ENCODE measurements at regions not wholly inside any gene's neighbourhood (a gene's known extent, or its start where the extent isn't known, plus 50 kb on each side); places are given as distances from the start of the nearest gene placed in this dataset.
A peak's percentile ranks its signal among the peaks of the same experiment; 100 is the strongest.

GRCh38 chr11:27908621-27909020, 199.3 kb downstream of the KIF18A start:
- no peak overlapping the region for H3K4me3 ChIP-seq (ENCODE audit: low read depth, low read length)
- no peak overlapping the region for H3K18ac ChIP-seq (ENCODE audit: low read length)
- no peaks in the 10 kb centered on the region for H3K27me3 ChIP-seq (ENCODE audit: insufficient read depth, low read length)
- peak overlapping the region; percentile 7 for H3K9ac ChIP-seq (ENCODE audit: low read length)
- no peak overlapping the region for H3K27ac ChIP-seq (ENCODE audit: low read depth, low read length)
- H2BK5ac ChIP-seq (ENCODE audit: low read depth, low read length, poor library complexity), result no peak overlapping the region
- no peak for DNase-seq
- H4K91ac ChIP-seq (ENCODE audit: low read depth, low read length), result no peak overlapping the region
- H3K4ac ChIP-seq (ENCODE audit: low read depth, low read length), result no peak overlapping the region
- H3K23ac ChIP-seq (ENCODE audit: low read length), result peak overlapping the region; percentile 90
- no peaks in the 10 kb centered on the region for H3K4me1 ChIP-seq (ENCODE audit: control insufficient read depth in 1 of 2, insufficient read depth in 2 of 2, low read length in 2 of 2)
- no peak overlapping the region for H4K8ac ChIP-seq (ENCODE audit: low read depth, low read length)
- H3K79me1 ChIP-seq (ENCODE audit: low read length), result no peaks in the 10 kb centered on the region
- H2BK120ac ChIP-seq (ENCODE audit: insufficient read depth, low read length, poor library complexity), result no peak overlapping the region
- no peak overlapping the region for H2AFZ ChIP-seq (ENCODE audit: insufficient read depth, low read length, poor library complexity)
- H3K79me2 ChIP-seq (ENCODE audit: control insufficient read depth, insufficient read depth, low read length, poor library complexity), result no peaks in the 10 kb centered on the region
- no peak overlapping the region for H2BK12ac ChIP-seq (ENCODE audit: low read length)
- no peak overlapping the region for H3K14ac ChIP-seq (ENCODE audit: low read length)
- no peak overlapping the region for H3K4me2 ChIP-seq (ENCODE audit: low read length)
- WGBS (ENCODE audit: extremely low coverage, insufficient coverage, insufficient read length), result no CpG with 5 or more reads among the region's 3 CpGs
- no peaks in the 10 kb centered on the region for H3K9me3 ChIP-seq (ENCODE audit: insufficient read depth, low read depth, low read length)
- H2AK5ac ChIP-seq (ENCODE audit: low read length), result no peak overlapping the region
- no peaks in the 10 kb centered on the region for H3K36me3 ChIP-seq (ENCODE audit: control insufficient read depth in 1 of 2, insufficient read depth in 2 of 2, low read length in 2 of 2)
- H4K12ac ChIP-seq (ENCODE audit: low read depth, low read length), result no peak overlapping the region

- no peak overlapping the region for H2BK5ac ChIP-seq (ENCODE audit: low read depth, low read length, poor library complexity)
- H3K23ac ChIP-seq (ENCODE audit: low read length), result no peak overlapping the region
- no peak overlapping the region for H3K27ac ChIP-seq (ENCODE audit: low read depth, low read length)
- no peaks in the 10 kb centered on the region for H3K36me3 ChIP-seq (ENCODE audit: control insufficient read depth in 1 of 2, insufficient read depth in 2 of 2, low read length in 2 of 2)
- H2AK5ac ChIP-seq (ENCODE audit: low read length), result no peak overlapping the region
- no peaks in the 10 kb centered on the region for H3K27me3 ChIP-seq (ENCODE audit: insufficient read depth, low read length)
- DNase-seq, result no peak
- no peaks in the 10 kb centered on the region for H3K79me1 ChIP-seq (ENCODE audit: low read length)
- no peak overlapping the region for H3K18ac ChIP-seq (ENCODE audit: low read length)
- no peak overlapping the region for H3K9ac ChIP-seq (ENCODE audit: low read length)
- H4K8ac ChIP-seq (ENCODE audit: low read depth, low read length), result no peak overlapping the region
- H3K4ac ChIP-seq (ENCODE audit: low read depth, low read length), result no peak overlapping the region
- no peak overlapping the region for H3K14ac ChIP-seq (ENCODE audit: low read length)
- no peak overlapping the region for H2BK120ac ChIP-seq (ENCODE audit: insufficient read depth, low read length, poor library complexity)
- no peak overlapping the region for H2AFZ ChIP-seq (ENCODE audit: insufficient read depth, low read length, poor library complexity)
- no peak overlapping the region for H4K12ac ChIP-seq (ENCODE audit: low read depth, low read length)
- no peak overlapping the region for H3K4me3 ChIP-seq (ENCODE audit: low read depth, low read length)
- no peak overlapping the region for H4K91ac ChIP-seq (ENCODE audit: low read depth, low read length)
- H3K4me2 ChIP-seq (ENCODE audit: low read length), result no peak overlapping the region
- H3K79me2 ChIP-seq (ENCODE audit: control insufficient read depth, insufficient read depth, low read length, poor library complexity), result no peaks in the 10 kb centered on the region
- WGBS (ENCODE audit: extremely low coverage, insufficient coverage, insufficient read length), result no CpG with 5 or more reads among the region's 2 CpGs
- H3K9me3 ChIP-seq (ENCODE audit: insufficient read depth, low read depth, low read length), result no peaks in the 10 kb centered on the region
- H3K4me1 ChIP-seq (ENCODE audit: control insufficient read depth in 1 of 2, insufficient read depth in 2 of 2, low read length in 2 of 2), result no peaks in the 10 kb centered on the region
- H2BK12ac ChIP-seq (ENCODE audit: low read length), result no peak overlapping the region
Observed at GRCh38 chr11:27907530-27907929, 200.4 kb downstream of the KIF18A start.

- H3K27me3 ChIP-seq (ENCODE audit: insufficient read depth, low read length), result no peaks in the 10 kb centered on the region
- H3K27ac ChIP-seq (ENCODE audit: low read depth, low read length), result no peak overlapping the region
- no peak overlapping the region for H3K4me2 ChIP-seq (ENCODE audit: low read length)
- no peak overlapping the region for H2BK5ac ChIP-seq (ENCODE audit: low read depth, low read length, poor library complexity)
- no peak overlapping the region for H4K12ac ChIP-seq (ENCODE audit: low read depth, low read length)
- no peak for DNase-seq
- H3K14ac ChIP-seq (ENCODE audit: low read length), result no peak overlapping the region
- H3K9me3 ChIP-seq (ENCODE audit: insufficient read depth, low read depth, low read length), result no peaks in the 10 kb centered on the region
- H2BK12ac ChIP-seq (ENCODE audit: low read length), result no peak overlapping the region
- no peak overlapping the region for H4K8ac ChIP-seq (ENCODE audit: low read depth, low read length)
- H3K4ac ChIP-seq (ENCODE audit: low read depth, low read length), result no peak overlapping the region
- H2AK5ac ChIP-seq (ENCODE audit: low read length), result no peak overlapping the region
- H3K79me2 ChIP-seq (ENCODE audit: control insufficient read depth, insufficient read depth, low read length, poor library complexity), result no peaks in the 10 kb centered on the region
- H3K36me3 ChIP-seq (ENCODE audit: control insufficient read depth in 1 of 2, insufficient read depth in 2 of 2, low read length in 2 of 2), result no peaks in the 10 kb centered on the region
- H3K18ac ChIP-seq (ENCODE audit: low read length), result no peak overlapping the region
- H3K4me1 ChIP-seq (ENCODE audit: control insufficient read depth in 1 of 2, insufficient read depth in 2 of 2, low read length in 2 of 2), result no peaks in the 10 kb centered on the region
- no peak overlapping the region for H3K9ac ChIP-seq (ENCODE audit: low read length)
- H2BK120ac ChIP-seq (ENCODE audit: insufficient read depth, low read length, poor library complexity), result no peak overlapping the region
- H3K79me1 ChIP-seq (ENCODE audit: low read length), result no peaks in the 10 kb centered on the region
- no peak overlapping the region for H4K91ac ChIP-seq (ENCODE audit: low read depth, low read length)
- no peak overlapping the region for H2AFZ ChIP-seq (ENCODE audit: insufficient read depth, low read length, poor library complexity)
- H3K4me3 ChIP-seq (ENCODE audit: low read depth, low read length), result no peak overlapping the region
- WGBS (ENCODE audit: extremely low coverage, insufficient coverage, insufficient read length), result no CpG with 5 or more reads among the region's 2 CpGs
- H3K23ac ChIP-seq (ENCODE audit: low read length), result no peak overlapping the region
Observed at GRCh38 chr11:27907091-27907490, 200.9 kb downstream of the KIF18A start.

GRCh38 chr11:27904358-27905055, 203.4 kb downstream of the KIF18A start:
- no peak for DNase-seq
- no peaks in the 10 kb centered on the region for H3K79me1 ChIP-seq (ENCODE audit: low read length)
- no peak overlapping the region for H2AK5ac ChIP-seq (ENCODE audit: low read length)
- H4K8ac ChIP-seq (ENCODE audit: low read depth, low read length), result no peak overlapping the region
- no peak overlapping the region for H2BK5ac ChIP-seq (ENCODE audit: low read depth, low read length, poor library complexity)
- H3K4me2 ChIP-seq (ENCODE audit: low read length), result no peak overlapping the region
- H4K91ac ChIP-seq (ENCODE audit: low read depth, low read length), result no peak overlapping the region
- no peak overlapping the region for H3K4ac ChIP-seq (ENCODE audit: low read depth, low read length)
- H2BK12ac ChIP-seq (ENCODE audit: low read length), result no peak overlapping the region
- H2AFZ ChIP-seq (ENCODE audit: insufficient read depth, low read length, poor library complexity), result no peak overlapping the region
- no peak overlapping the region for H3K27ac ChIP-seq (ENCODE audit: low read depth, low read length)
- H3K27me3 ChIP-seq (ENCODE audit: insufficient read depth, low read length), result no peaks in the 10 kb centered on the region
- no peaks in the 10 kb centered on the region for H3K36me3 ChIP-seq (ENCODE audit: control insufficient read depth in 1 of 2, insufficient read depth in 2 of 2, low read length in 2 of 2)
- H3K14ac ChIP-seq (ENCODE audit: low read length), result no peak overlapping the region
- no peaks in the 10 kb centered on the region for H3K79me2 ChIP-seq (ENCODE audit: control insufficient read depth, insufficient read depth, low read length, poor library complexity)
- H2BK120ac ChIP-seq (ENCODE audit: insufficient read depth, low read length, poor library complexity), result no peak overlapping the region
- no peak overlapping the region for H3K4me3 ChIP-seq (ENCODE audit: low read depth, low read length)
- no CpG with 5 or more reads among the region's 3 CpGs for WGBS (ENCODE audit: extremely low coverage, insufficient coverage, insufficient read length)
- no peak overlapping the region for H3K9ac ChIP-seq (ENCODE audit: low read length)
- H3K23ac ChIP-seq (ENCODE audit: low read length), result no peak overlapping the region
- H3K9me3 ChIP-seq (ENCODE audit: insufficient read depth, low read depth, low read length), result no peaks in the 10 kb centered on the region
- H4K12ac ChIP-seq (ENCODE audit: low read depth, low read length), result no peak overlapping the region
- no peak overlapping the region for H3K18ac ChIP-seq (ENCODE audit: low read length)
- no peaks in the 10 kb centered on the region for H3K4me1 ChIP-seq (ENCODE audit: control insufficient read depth in 1 of 2, insufficient read depth in 2 of 2, low read length in 2 of 2)

Data from trophoblast cell (in vitro differentiated cells and primary cell).